ENCODE measurements at regions not wholly inside any gene's neighbourhood (a gene's known extent, or its start where the extent isn't known, plus 50 kb on each side); places are given as distances from the start of the nearest gene placed in this dataset.

DNA sequence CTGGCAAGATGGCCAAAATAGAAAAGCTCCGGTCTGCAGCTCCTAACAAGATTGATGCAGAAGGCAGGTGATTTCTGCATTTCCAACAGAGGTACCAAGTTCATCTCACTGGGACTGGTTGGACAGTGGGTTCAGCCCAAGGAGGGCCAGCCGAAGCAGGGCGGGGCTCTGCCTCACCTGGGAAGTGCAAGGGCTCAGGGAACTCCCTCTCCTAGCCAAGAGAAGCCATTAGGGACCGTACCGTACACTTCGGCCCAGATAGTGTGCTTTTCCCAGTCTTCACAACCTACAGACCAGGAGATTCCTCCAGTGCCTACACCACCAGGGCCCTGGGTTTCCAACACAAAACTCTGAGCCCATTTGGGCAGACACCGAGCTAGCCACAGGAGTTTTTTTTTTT, 277.8 kb downstream of the SLCO4C1 start:
- DNase-seq (ENCODE audit: low read depth in 1 of 2, low spot score in 1 of 2): no peak
- in situ Hi-C loops (cut with HindIII; ENCODE audit: low pct_unique_long_range_greater_than_20kb, low sequenced_read_pairs): no loop called here
- TF ChIP-seq JUND (IDR thresholded peaks at IDR 0.05; ENCODE audit: low read depth): no peak

- no peak for DNase-seq (ENCODE audit: low read depth in 1 of 2, low spot score in 1 of 2)
- in situ Hi-C loops (cut with HindIII; ENCODE audit: low pct_unique_long_range_greater_than_20kb, low sequenced_read_pairs): no loop called here
- TF ChIP-seq JUND (IDR thresholded peaks at IDR 0.05; ENCODE audit: low read depth): no peak
Observed at GRCh38 chr5:102014371-102014770, 281.7 kb downstream of the SLCO4C1 start.

- no peak for TF ChIP-seq JUND (IDR thresholded peaks at IDR 0.05; ENCODE audit: low read depth)
- DNase-seq (ENCODE audit: low read depth in 1 of 2, low spot score in 1 of 2): no peak
- in situ Hi-C loops (cut with HindIII; ENCODE audit: low pct_unique_long_range_greater_than_20kb, low sequenced_read_pairs): no loop called here
Observed at GRCh38 chr5:102010644-102011043, 285.4 kb downstream of the SLCO4C1 start.

DNA sequence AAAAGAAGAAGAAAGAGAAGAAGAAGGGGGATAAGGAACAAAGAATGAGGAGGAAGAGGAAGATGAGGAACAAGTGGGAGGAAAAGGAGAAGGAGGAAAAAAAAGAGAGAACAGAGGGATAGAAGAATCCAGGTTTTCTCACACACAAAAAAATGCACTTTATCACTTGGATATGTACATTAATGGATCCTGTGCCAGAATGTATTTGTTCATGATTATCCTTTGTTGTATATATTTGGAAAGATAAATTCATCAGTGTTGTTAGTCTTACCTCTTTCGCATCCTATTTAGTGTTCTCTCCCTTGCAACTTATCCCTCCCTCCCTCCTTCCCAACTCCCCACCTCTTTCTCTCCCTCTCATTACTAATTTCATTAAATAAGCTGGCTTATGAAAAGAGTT, 298.8 kb downstream of the SLCO4C1 start:
- TF ChIP-seq JUND (IDR thresholded peaks at IDR 0.05; ENCODE audit: low read depth): no peak
- in situ Hi-C loops (cut with HindIII; ENCODE audit: low pct_unique_long_range_greater_than_20kb, low sequenced_read_pairs): no loop called here
- no peak for DNase-seq (ENCODE audit: low read depth in 1 of 2, low spot score in 1 of 2)

DNA sequence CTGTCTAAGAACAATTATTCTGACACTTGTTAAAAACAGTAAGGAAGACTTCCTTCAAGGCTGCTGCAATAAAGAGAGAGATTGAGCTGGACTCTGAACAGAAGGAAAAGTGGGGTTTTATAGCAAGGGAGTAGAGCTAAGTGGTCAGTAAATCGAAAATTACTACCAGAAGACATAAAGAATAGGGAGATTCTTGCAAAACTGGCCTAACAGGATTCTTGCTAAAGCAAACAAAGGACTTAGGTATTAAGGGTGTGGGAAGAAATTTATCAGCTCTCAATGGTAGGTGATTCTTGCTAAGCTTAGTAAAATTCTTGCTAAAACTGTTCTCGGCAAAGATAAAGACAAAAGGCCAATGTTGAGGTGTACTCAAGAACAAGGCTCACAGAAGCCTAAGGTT, 300.5 kb downstream of the SLCO4C1 start:
- in situ Hi-C loops (cut with HindIII; ENCODE audit: low pct_unique_long_range_greater_than_20kb, low sequenced_read_pairs): no loop called here
- TF ChIP-seq JUND (IDR thresholded peaks at IDR 0.05; ENCODE audit: low read depth): no peak
- peak; percentile 9 to 88 for DNase-seq (ENCODE audit: low read depth in 1 of 2, low spot score in 1 of 2)

- DNase-seq (ENCODE audit: low read depth in 1 of 2, low spot score in 1 of 2): no peak
- in situ Hi-C loops (cut with HindIII; ENCODE audit: low pct_unique_long_range_greater_than_20kb, low sequenced_read_pairs): no loop called here
- TF ChIP-seq JUND (IDR thresholded peaks at IDR 0.05; ENCODE audit: low read depth): no peak
Observed at GRCh38 chr5:101991486-101991885, 304.6 kb downstream of the SLCO4C1 start.

- in situ Hi-C loops (cut with HindIII; ENCODE audit: low pct_unique_long_range_greater_than_20kb, low sequenced_read_pairs): no loop called here
- no peak for TF ChIP-seq JUND (IDR thresholded peaks at IDR 0.05; ENCODE audit: low read depth)
- no peak for DNase-seq (ENCODE audit: low read depth in 1 of 2, low spot score in 1 of 2)
Observed at GRCh38 chr5:101989659-101990058, 306.4 kb downstream of the SLCO4C1 start.

DNA sequence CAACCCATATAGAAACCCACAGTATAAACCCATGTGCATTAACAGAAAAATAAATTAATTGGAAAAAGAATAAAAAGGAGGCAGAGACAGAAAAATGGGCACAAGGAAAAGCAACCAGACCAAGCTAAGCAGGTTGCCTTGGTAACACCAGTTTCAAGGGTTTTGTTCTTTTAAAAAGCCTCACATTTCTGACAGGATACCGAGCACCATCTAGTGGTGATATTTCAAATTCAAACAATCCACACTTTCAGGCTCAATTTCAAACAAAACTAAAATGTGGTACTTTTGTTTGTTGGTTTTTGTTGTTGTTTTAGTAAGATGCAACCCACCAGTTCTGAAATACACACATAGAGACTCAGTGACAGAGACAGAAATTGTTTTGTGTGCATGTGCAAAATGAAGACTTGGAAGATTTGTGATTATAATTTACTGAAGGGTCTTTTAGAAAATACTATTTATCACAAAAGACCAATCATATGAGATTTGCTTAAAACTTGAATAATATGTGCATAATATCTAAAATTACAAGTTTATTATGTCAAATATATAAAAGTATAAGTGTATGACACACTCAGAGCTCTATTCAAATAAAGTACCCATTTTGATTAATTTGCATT, 318.2 kb downstream of the SLCO4C1 start:
- in situ Hi-C loops (cut with HindIII; ENCODE audit: low pct_unique_long_range_greater_than_20kb, low sequenced_read_pairs): no loop called here
- DNase-seq (ENCODE audit: low read depth in 1 of 2, low spot score in 1 of 2): peak; percentile 43 to 57
- TF ChIP-seq JUND (IDR thresholded peaks at IDR 0.05; ENCODE audit: low read depth): no peak

DNA sequence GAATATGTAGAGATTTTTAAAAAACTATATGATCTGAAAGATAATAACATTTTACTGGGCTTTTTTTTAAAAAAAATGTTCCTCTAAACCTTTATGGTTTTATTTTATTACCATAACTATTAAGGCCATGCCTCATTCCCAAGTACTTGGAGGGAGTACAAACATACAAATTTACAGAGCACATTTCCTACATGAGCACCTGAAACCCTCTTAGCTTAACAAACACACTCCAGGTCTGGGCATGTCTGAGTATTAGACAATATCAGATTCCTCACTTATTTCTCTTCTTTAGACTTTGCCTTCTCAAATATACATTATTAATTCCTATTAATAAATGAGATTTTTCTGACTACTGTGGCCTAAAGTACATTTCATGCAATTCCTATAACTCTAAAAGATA, 319.2 kb downstream of the SLCO4C1 start:
- TF ChIP-seq JUND (IDR thresholded peaks at IDR 0.05; ENCODE audit: low read depth): no peak
- in situ Hi-C loops (cut with HindIII; ENCODE audit: low pct_unique_long_range_greater_than_20kb, low sequenced_read_pairs): no loop called here
- DNase-seq (ENCODE audit: low read depth in 1 of 2, low spot score in 1 of 2): no peak

GRCh38 chr5:101969742-101970141, 326.3 kb downstream of the SLCO4C1 start:
- DNase-seq (ENCODE audit: low read depth in 1 of 2, low spot score in 1 of 2): no peak
- in situ Hi-C loops (cut with HindIII; ENCODE audit: low pct_unique_long_range_greater_than_20kb, low sequenced_read_pairs): no loop called here

DNA sequence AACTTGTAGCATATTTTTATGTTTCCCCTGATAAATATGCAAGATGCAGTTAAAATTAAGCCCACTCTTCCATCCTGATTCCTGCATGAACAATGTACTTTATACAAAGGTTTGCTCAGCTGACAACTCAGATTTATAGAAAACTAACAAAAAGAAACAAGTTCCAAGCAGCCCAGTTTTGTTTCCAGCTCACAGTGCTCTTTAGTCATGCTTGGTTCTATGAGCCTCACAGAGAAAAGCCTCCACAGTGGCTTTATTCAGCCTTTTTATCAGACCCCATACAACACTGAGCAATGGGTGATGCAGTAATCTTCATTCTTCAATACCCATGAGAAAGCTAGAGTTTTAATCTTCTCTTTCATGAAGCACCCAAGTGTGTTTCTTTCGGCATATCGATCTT, 329.6 kb downstream of the SLCO4C1 start:
- in situ Hi-C loops (cut with HindIII; ENCODE audit: low pct_unique_long_range_greater_than_20kb, low sequenced_read_pairs): no loop called here
- DNase-seq (ENCODE audit: low read depth in 1 of 2, low spot score in 1 of 2): no peak
- TF ChIP-seq JUND (IDR thresholded peaks at IDR 0.05; ENCODE audit: low read depth): no peak

More at GRCh38 chr5:101969742-101970141, 326.3 kb downstream of the SLCO4C1 start:
- no peak for TF ChIP-seq JUND (IDR thresholded peaks at IDR 0.05; ENCODE audit: low read depth)

DNA sequence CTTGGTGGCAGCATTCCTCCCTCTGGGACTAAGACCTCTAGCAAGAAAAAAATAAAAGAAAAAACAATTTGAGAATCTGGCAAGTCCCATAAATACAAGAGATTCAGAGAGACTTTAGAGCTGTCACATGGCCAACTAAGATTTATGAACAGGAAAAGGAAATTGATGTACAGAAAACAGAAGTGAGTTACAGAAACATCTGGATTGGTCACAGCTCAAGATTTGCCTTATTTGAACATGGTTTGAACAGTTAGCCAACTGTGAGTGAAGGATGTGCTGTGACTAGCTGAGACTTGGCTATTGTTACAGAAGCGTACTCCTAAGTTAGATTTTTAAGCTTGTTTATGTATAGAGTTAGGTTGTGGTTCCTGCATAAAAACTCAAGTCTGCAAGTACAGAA, 340.2 kb downstream of the SLCO4C1 start:
- no peak for TF ChIP-seq JUND (IDR thresholded peaks at IDR 0.05; ENCODE audit: low read depth)
- in situ Hi-C loops (cut with HindIII; ENCODE audit: low pct_unique_long_range_greater_than_20kb, low sequenced_read_pairs): no loop called here
- no peak for DNase-seq (ENCODE audit: low read depth in 1 of 2, low spot score in 1 of 2)

DNA sequence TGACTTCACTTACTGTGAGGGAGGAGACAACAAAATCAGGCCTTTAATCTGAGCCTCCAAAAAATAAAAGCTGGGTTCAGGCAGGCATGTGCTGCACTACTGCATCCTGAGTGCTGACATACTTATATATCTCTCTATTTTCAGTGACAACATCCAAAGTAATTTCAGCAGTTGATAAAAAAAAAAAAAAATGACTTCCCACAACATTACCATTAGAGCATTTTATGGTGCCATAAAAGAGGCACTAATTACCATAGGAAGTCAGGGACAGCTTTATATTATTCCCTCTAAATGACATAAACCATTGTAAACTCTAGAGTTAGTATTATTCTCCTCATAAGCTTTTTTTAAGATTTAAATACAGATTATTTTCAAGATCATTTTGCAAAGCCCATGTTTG, 346.1 kb downstream of the SLCO4C1 start:
- in situ Hi-C loops (cut with HindIII; ENCODE audit: low pct_unique_long_range_greater_than_20kb, low sequenced_read_pairs): no loop called here
- no peak for TF ChIP-seq JUND (IDR thresholded peaks at IDR 0.05; ENCODE audit: low read depth)
- DNase-seq (ENCODE audit: low read depth in 1 of 2, low spot score in 1 of 2): no peak

DNA sequence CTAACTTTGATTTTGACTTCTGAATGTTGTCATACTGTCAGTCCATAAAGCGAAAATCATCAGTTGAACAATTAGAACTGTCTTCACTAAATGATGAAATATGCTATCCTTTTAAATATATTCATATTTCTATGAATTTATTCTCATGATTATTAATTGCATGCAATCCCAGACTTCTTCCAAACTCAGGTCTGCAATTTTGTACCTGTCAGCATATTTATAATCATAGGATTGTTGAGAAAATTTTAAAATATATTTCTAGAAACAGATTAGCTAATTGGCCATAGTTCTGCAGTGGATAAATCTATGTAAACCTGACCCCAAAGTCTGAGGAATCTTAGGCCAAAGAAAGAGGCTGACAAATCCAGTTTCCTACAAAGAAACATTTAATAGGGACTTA, 347.5 kb downstream of the SLCO4C1 start:
- TF ChIP-seq JUND (IDR thresholded peaks at IDR 0.05; ENCODE audit: low read depth): no peak
- no peak for DNase-seq (ENCODE audit: low read depth in 1 of 2, low spot score in 1 of 2)
- in situ Hi-C loops (cut with HindIII; ENCODE audit: low pct_unique_long_range_greater_than_20kb, low sequenced_read_pairs): no loop called here
